ENCODE measurements at regions not wholly inside any gene's neighbourhood (a gene's known extent, or its start where the extent isn't known, plus 50 kb on each side); places are given as distances from the start of the nearest gene placed in this dataset.

GRCh38 chr3:72393455-72393854 lies 454.8 kb downstream of the SHQ1 start:
- Mint-ChIP-seq H3K4me3 (ENCODE audit: unreplicated experiment) (no peak overlapping the region), H3K9me3 (ENCODE audit: unreplicated experiment) (no peaks in the 10 kb centered on the region), H3K27ac (ENCODE audit: low read depth, unreplicated experiment) (no peak overlapping the region), H3K4me1 (ENCODE audit: insufficient read depth, unreplicated experiment) (peaks cover 1% of the 10 kb centered on the region), H3K27me3 (ENCODE audit: insufficient read depth, unreplicated experiment) (no peaks in the 10 kb centered on the region), H3K36me3 (ENCODE audit: insufficient read depth, unreplicated experiment) (no peaks in the 10 kb centered on the region)
- no peak for TF ChIP-seq CTCF (IDR thresholded peaks at IDR 0.05; ENCODE audit: unreplicated experiment)
- intact Hi-C loops (cut with micrococcal nuclease): no loop called here
- CTCF ChIA-PET: interaction anchor here (1.2 kb wide), 1 partner anchor 429 kb away, joined by 4 read pairs; no protein-coding TSS in a partner anchor
- BruUV-seq (replicated peaks): no TSS peak
- POLR2A ChIA-PET: interaction anchor here (2.3 kb wide), 1 partner anchor 9 kb away, joined by 10 read pairs; no protein-coding TSS in a partner anchor
- DNase-seq (ENCODE audit: unreplicated experiment): no peak

- H3K27ac Mint-ChIP-seq (ENCODE audit: low read depth, unreplicated experiment): no peak overlapping the region
- no peak for TF ChIP-seq CTCF (IDR thresholded peaks at IDR 0.05; ENCODE audit: unreplicated experiment)
- ChIA-PET CTCF (interaction anchor here (0.7 kb wide), 2 partner anchors 15 to 39 kb away, joined by 3 to 5 read pairs; no protein-coding TSS in a partner anchor), POLR2A (interaction anchor here (0.8 kb wide), 1 partner anchor 45 kb away, joined by 3 read pairs; no protein-coding TSS in a partner anchor)
- no peaks in the 10 kb centered on the region for H3K27me3 Mint-ChIP-seq (ENCODE audit: insufficient read depth, unreplicated experiment)
- H3K4me1 Mint-ChIP-seq (ENCODE audit: insufficient read depth, unreplicated experiment): peaks cover 6% of the 10 kb centered on the region
- DNase-seq (ENCODE audit: unreplicated experiment): no peak
- intact Hi-C loops (cut with micrococcal nuclease): no loop called here
- BruUV-seq (replicated peaks): no TSS peak
- no peak overlapping the region for H3K4me3 Mint-ChIP-seq (ENCODE audit: unreplicated experiment)
- no peaks in the 10 kb centered on the region for H3K36me3 Mint-ChIP-seq (ENCODE audit: insufficient read depth, unreplicated experiment)
- H3K9me3 Mint-ChIP-seq (ENCODE audit: unreplicated experiment): no peaks in the 10 kb centered on the region
These were observed 456.6 kb downstream of the SHQ1 start for GRCh38 chr3:72391659-72392058.

DNA sequence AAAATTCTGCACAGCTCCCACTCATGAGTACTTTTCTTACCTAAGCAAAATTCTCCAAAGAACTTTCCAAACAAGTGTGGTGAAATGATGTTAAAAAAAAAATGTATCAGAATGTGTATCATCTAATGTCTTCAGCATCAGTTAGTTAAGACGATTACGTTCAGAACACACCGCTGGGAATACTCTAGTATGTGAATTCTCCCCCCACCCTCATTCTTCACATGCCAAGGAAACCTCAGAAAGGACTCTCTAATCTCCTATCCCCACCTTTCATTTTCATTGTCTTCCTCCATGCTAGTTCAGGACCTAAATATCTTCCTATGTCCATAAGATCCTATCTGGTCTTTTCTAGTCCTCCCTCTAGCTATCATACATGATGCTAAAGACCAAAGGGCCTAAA lies 457.4 kb downstream of the SHQ1 start:
- H3K27me3 Mint-ChIP-seq (ENCODE audit: insufficient read depth, unreplicated experiment): no peaks in the 10 kb centered on the region
- ChIA-PET CTCF (interaction anchor here (0.6 kb wide), 1 partner anchor 281 kb away, joined by 3 read pairs; no protein-coding TSS in a partner anchor), POLR2A (interaction anchor here (0.6 to 0.8 kb wide), 2 partner anchors 44 to 691 kb away, joined by 3 read pairs; no protein-coding TSS in a partner anchor)
- TF ChIP-seq CTCF (IDR thresholded peaks at IDR 0.05; ENCODE audit: unreplicated experiment): no peak
- intact Hi-C loops (cut with micrococcal nuclease): no loop called here
- no peaks in the 10 kb centered on the region for H3K36me3 Mint-ChIP-seq (ENCODE audit: insufficient read depth, unreplicated experiment)
- BruUV-seq (replicated peaks): no TSS peak
- no peak overlapping the region for H3K27ac Mint-ChIP-seq (ENCODE audit: low read depth, unreplicated experiment)
- H3K4me1 Mint-ChIP-seq (ENCODE audit: insufficient read depth, unreplicated experiment): peaks cover 6% of the 10 kb centered on the region
- no peak overlapping the region for H3K4me3 Mint-ChIP-seq (ENCODE audit: unreplicated experiment)
- no peak for DNase-seq (ENCODE audit: unreplicated experiment)
- H3K9me3 Mint-ChIP-seq (ENCODE audit: unreplicated experiment): no peaks in the 10 kb centered on the region

- H3K27ac Mint-ChIP-seq (ENCODE audit: low read depth, unreplicated experiment): no peak overlapping the region
- H3K36me3 Mint-ChIP-seq (ENCODE audit: insufficient read depth, unreplicated experiment): no peaks in the 10 kb centered on the region
- intact Hi-C loops (cut with micrococcal nuclease): no loop called here
- no peak for DNase-seq (ENCODE audit: unreplicated experiment)
- H3K4me3 Mint-ChIP-seq (ENCODE audit: unreplicated experiment): no peak overlapping the region
- no peaks in the 10 kb centered on the region for H3K9me3 Mint-ChIP-seq (ENCODE audit: unreplicated experiment)
- H3K4me1 Mint-ChIP-seq (ENCODE audit: insufficient read depth, unreplicated experiment): peaks cover 22% of the 10 kb centered on the region
- ChIA-PET CTCF (interaction anchor here (0.7 kb wide), 1 partner anchor 37 kb away, joined by 3 read pairs; no protein-coding TSS in a partner anchor), POLR2A (interaction anchor here (1.3 kb wide), 1 partner anchor 9 kb away, joined by 3 read pairs; no protein-coding TSS in a partner anchor)
- H3K27me3 Mint-ChIP-seq (ENCODE audit: insufficient read depth, unreplicated experiment): no peaks in the 10 kb centered on the region
- no TSS peak for BruUV-seq (replicated peaks)
- TF ChIP-seq CTCF (IDR thresholded peaks at IDR 0.05; ENCODE audit: unreplicated experiment): no peak
These were observed 459.6 kb downstream of the SHQ1 start for GRCh38 chr3:72388644-72389043.

Data from MCF 10A (cell line).